Gastrocnemius medialis (tissue), 4 donors: ENCODE measurements at regions not wholly inside any gene's neighbourhood (a gene's known extent, or its start where the extent isn't known, plus 50 kb on each side); places are given as distances from the start of the nearest gene placed in this dataset.

ENCODE experiments used
- CTCF ChIP-seq, 5 experiments: fragments of 450-650 bp in 3 of 5; fragments of 200-600 bp in 2 of 5; sonication (generic) in 2 of 5; IDR thresholded peaks in 4 of 5; conservative IDR thresholded peaks in 1 of 5; 1 replicate in 4 of 5; 2 replicates in 1 of 5; pipeline ENCODE4 v1.5.1; 2016 to 2019; ENCODE audit warnings: antibody characterized with exemption in 5 of 5, mild to moderate bottlenecking in 3 of 5, moderate library complexity in 3 of 5
- POLR2A ChIP-seq, 2 donors: fragments of 450-650 bp; IDR thresholded peaks; one replicate each; pipeline ENCODE4 v1.6.1; 2017; ENCODE audit warnings: antibody characterized with exemption in 2 of 2, mild to moderate bottlenecking in 2 of 2, moderate library complexity in 2 of 2

DNA sequence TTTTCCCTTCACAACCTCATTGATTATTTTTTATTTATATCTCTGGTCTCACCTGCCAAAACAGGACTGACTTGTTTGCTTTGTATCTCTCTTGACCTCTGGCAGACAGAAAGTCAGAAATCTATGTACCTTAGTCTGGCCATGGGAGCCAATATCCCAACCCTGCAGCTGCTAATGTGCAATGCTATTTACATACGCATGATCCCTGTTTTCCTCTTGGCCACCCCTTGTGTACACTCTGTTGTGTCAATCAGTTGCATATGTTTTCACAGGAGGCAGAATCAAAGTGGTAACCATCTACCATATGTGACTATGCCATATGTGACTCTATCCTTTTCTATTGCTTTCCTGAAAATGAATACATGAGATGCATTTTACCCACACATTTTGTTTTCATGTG, 688.8 kb downstream of the PLA2G4A start:
- TF ChIP-seq CTCF (IDR thresholded peaks at IDR 0.05 in 4 of 5, conservative IDR thresholded peaks at IDR 0.05 in 1 of 5) (no peak), POLR2A (IDR thresholded peaks at IDR 0.05) (no peak)
